Nephron (organoid): ENCODE measurements at regions not wholly inside any gene's neighbourhood (a gene's known extent, or its start where the extent isn't known, plus 50 kb on each side); places are given as distances from the start of the nearest gene placed in this dataset.
"Not testable (repeated sequence)": the region's sequence is repeated elsewhere in the genome, so short reads cannot be mapped to it uniquely, and the experiment has no call there.

Source experiments
- H3K27ac Mint-ChIP-seq, 3 experiments: 2 replicates each; pipeline ENCODE4 v1.8.0; 2020; ENCODE audit warnings: mixed read lengths in 3 of 3, mild to moderate bottlenecking in 2 of 3, moderate library complexity in 1 of 3
- H3K27me3 Mint-ChIP-seq: 2 replicates; pipeline ENCODE4 v1.8.0; 2021; ENCODE audit warnings: low read depth, mild to moderate bottlenecking, moderate library complexity, mixed read lengths
- H3K36me3 Mint-ChIP-seq: 2 replicates; pipeline ENCODE4 v1.8.0; 2020; ENCODE audit warnings: low read depth, mixed read lengths
- H3K4me1 Mint-ChIP-seq: 2 replicates; pipeline ENCODE4 v1.8.0; 2020; ENCODE audit warnings: mixed read lengths
- H3K4me3 Mint-ChIP-seq, 3 experiments: 2 replicates each; pipeline ENCODE4 v1.8.0; 2020; ENCODE audit warnings: mild to moderate bottlenecking in 3 of 3, mixed read lengths in 3 of 3, moderate library complexity in 2 of 3
- H3K9me3 Mint-ChIP-seq: 2 replicates; pipeline ENCODE4 v1.8.0; 2020; ENCODE audit warnings: mixed read lengths
- TF ChIP-seq, protein P1 (sequence below), 3 experiments: fragments of 200-600 bp; sonication (generic); IDR thresholded peaks; one replicate each; pipeline ENCODE4 v1.5.0; 2021; ENCODE audit warnings: antibody characterized with exemption in 3 of 3; ENCODE audit not compliant: unreplicated experiment in 3 of 3

GRCh38 chr14:106218174-106218573 is 691.8 kb downstream of the TMEM121 start:
- H3K27me3 Mint-ChIP-seq: no peaks in the 10 kb centered on the region
- TF ChIP-seq, protein P1, sequence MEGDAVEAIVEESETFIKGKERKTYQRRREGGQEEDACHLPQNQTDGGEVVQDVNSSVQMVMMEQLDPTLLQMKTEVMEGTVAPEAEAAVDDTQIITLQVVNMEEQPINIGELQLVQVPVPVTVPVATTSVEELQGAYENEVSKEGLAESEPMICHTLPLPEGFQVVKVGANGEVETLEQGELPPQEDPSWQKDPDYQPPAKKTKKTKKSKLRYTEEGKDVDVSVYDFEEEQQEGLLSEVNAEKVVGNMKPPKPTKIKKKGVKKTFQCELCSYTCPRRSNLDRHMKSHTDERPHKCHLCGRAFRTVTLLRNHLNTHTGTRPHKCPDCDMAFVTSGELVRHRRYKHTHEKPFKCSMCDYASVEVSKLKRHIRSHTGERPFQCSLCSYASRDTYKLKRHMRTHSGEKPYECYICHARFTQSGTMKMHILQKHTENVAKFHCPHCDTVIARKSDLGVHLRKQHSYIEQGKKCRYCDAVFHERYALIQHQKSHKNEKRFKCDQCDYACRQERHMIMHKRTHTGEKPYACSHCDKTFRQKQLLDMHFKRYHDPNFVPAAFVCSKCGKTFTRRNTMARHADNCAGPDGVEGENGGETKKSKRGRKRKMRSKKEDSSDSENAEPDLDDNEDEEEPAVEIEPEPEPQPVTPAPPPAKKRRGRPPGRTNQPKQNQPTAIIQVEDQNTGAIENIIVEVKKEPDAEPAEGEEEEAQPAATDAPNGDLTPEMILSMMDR (IDR thresholded peaks at IDR 0.05; ENCODE audit: unreplicated experiment in 3 of 3): no peak
- H3K9me3 Mint-ChIP-seq: peaks cover 59% of the 10 kb centered on the region
- no peak overlapping the region for H3K4me3 Mint-ChIP-seq
- H3K36me3 Mint-ChIP-seq: no peaks in the 10 kb centered on the region
- no peak overlapping the region for H3K27ac Mint-ChIP-seq
- no peaks in the 10 kb centered on the region for H3K4me1 Mint-ChIP-seq

GRCh38 chr14:106222311-106222710 is 695.9 kb downstream of the TMEM121 start:
- no peaks in the 10 kb centered on the region for H3K27me3 Mint-ChIP-seq
- TF ChIP-seq, protein P1 (IDR thresholded peaks at IDR 0.05; ENCODE audit: unreplicated experiment in 3 of 3): no peak
- H3K4me3 Mint-ChIP-seq: no peak overlapping the region
- no peak overlapping the region for H3K27ac Mint-ChIP-seq
- no peaks in the 10 kb centered on the region for H3K36me3 Mint-ChIP-seq
- H3K4me1 Mint-ChIP-seq: no peaks in the 10 kb centered on the region
- peaks cover 60% of the 10 kb centered on the region for H3K9me3 Mint-ChIP-seq

DNA sequence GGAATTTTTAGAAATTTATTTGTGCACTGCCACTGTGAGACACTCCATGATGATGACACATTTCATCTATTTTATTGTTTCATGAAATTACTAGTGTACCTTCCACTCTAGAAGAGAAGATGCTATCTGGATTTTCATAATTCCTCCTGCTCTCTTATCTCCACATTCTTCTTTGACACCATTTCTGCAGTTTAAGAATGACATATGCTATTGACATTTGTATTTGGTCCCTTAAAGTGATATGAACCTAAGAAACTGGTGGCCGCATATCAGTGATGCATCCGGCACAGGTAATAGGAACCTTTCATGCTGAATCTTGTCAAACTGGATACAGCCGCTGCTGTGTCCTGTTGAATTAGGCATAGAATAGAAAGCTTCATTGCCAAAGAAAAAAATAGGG is 696.3 kb downstream of the TMEM121 start:
- Mint-ChIP-seq H3K9me3 (peaks cover 59% of the 10 kb centered on the region), H3K27ac (no peak overlapping the region)

DNA sequence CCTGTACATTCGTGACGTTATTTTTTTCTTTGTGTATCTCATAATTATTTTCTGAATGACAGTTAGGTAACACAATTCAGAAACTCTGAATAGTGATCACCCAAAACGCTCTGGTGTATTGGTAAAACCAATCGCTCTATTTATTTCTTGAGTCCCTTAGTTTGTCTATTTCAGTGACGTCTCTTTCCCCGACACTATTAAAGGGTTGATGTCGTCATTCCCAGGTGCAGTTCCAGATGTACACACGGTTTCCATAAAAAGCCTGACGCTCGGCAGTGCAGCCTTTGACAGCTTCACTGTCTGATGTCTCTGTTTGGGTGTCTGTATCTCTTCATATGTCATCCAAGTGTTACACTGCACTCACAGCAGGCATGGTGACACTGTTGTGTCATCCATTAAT is 701.4 kb downstream of the TMEM121 start:
- TF ChIP-seq, protein P1 (IDR thresholded peaks at IDR 0.05; ENCODE audit: unreplicated experiment in 3 of 3): no peak
- no peaks in the 10 kb centered on the region for H3K27me3 Mint-ChIP-seq
- H3K4me3 Mint-ChIP-seq: no peak overlapping the region
- H3K27ac Mint-ChIP-seq: no peak overlapping the region
- no peaks in the 10 kb centered on the region for H3K4me1 Mint-ChIP-seq
- H3K36me3 Mint-ChIP-seq: no peaks in the 10 kb centered on the region
- peaks cover 59% of the 10 kb centered on the region for H3K9me3 Mint-ChIP-seq

More for the DNA sequence above, 696.3 kb downstream of the TMEM121 start:
- H3K27me3 Mint-ChIP-seq: no peaks in the 10 kb centered on the region
- H3K4me1 Mint-ChIP-seq: no peaks in the 10 kb centered on the region
- no peaks in the 10 kb centered on the region for H3K36me3 Mint-ChIP-seq
- TF ChIP-seq, protein P1 (IDR thresholded peaks at IDR 0.05; ENCODE audit: unreplicated experiment in 3 of 3): no peak
- H3K4me3 Mint-ChIP-seq: no peak overlapping the region

GRCh38 chr14:106228541-106229158 is 702.3 kb downstream of the TMEM121 start:
- H3K4me1 Mint-ChIP-seq: no peaks in the 10 kb centered on the region
- H3K27me3 Mint-ChIP-seq: no peaks in the 10 kb centered on the region
- no peak overlapping the region for H3K27ac Mint-ChIP-seq
- peaks cover 61% of the 10 kb centered on the region for H3K9me3 Mint-ChIP-seq
- no peaks in the 10 kb centered on the region for H3K36me3 Mint-ChIP-seq
- TF ChIP-seq, protein P1 (IDR thresholded peaks at IDR 0.05; ENCODE audit: unreplicated experiment in 3 of 3): no peak
- no peak overlapping the region for H3K4me3 Mint-ChIP-seq

GRCh38 chr14:106230071-106230470 is 703.7 kb downstream of the TMEM121 start:
- H3K27me3 Mint-ChIP-seq: no peaks in the 10 kb centered on the region
- no peaks in the 10 kb centered on the region for H3K4me1 Mint-ChIP-seq
- TF ChIP-seq, protein P1 (IDR thresholded peaks at IDR 0.05; ENCODE audit: unreplicated experiment in 3 of 3): no peak
- no peak overlapping the region for H3K27ac Mint-ChIP-seq
- H3K36me3 Mint-ChIP-seq: no peaks in the 10 kb centered on the region
- peaks cover 55% of the 10 kb centered on the region for H3K9me3 Mint-ChIP-seq
- H3K4me3 Mint-ChIP-seq: no peak overlapping the region

- H3K27ac Mint-ChIP-seq, H3K4me3 Mint-ChIP-seq, H3K36me3 Mint-ChIP-seq, H3K27me3 Mint-ChIP-seq, H3K4me1 Mint-ChIP-seq: not testable (repeated sequence)
- H3K9me3 Mint-ChIP-seq: peaks cover 53% of the 10 kb centered on the region
Measured at GRCh38 chr14:106233191-106233590, 706.8 kb downstream of the TMEM121 start.

GRCh38 chr14:106234525-106235254 is 708.3 kb downstream of the TMEM121 start:
- peaks cover 52% of the 10 kb centered on the region for H3K9me3 Mint-ChIP-seq
- H3K4me1 Mint-ChIP-seq, H3K27me3 Mint-ChIP-seq, H3K27ac Mint-ChIP-seq, H3K36me3 Mint-ChIP-seq, H3K4me3 Mint-ChIP-seq: not testable (repeated sequence)
